HL-60/S4 treated with retinoic acid at 250 ng/mL for 4 days and 3 days (cell line): ENCODE measurements at regions not wholly inside any gene's neighbourhood (a gene's known extent, or its start where the extent isn't known, plus 50 kb on each side); places are given as distances from the start of the nearest gene placed in this dataset.

Source experiments
- in situ Hi-C: fragments of 300-500 bp; cut with MboI; formaldehyde crosslinking; loops from 2 replicates; pipeline ENCODE4 v1.7.0; 2022; ENCODE audit warnings: low sequenced_read_pairs

GRCh38 chr10:94043431-94043990, 49.8 kb downstream of the PLCE1 start:
- in situ Hi-C loops: no loop called here

GRCh38 chr10:94046098-94046497, 52.4 kb downstream of the PLCE1 start:
- in situ Hi-C loops: no loop called here

- in situ Hi-C loops: no loop called here
Measured at GRCh38 chr10:94047293-94047692, 53.6 kb downstream of the PLCE1 start.

- in situ Hi-C loops: no loop called here
Measured at GRCh38 chr10:94049911-94050310, 56.2 kb downstream of the PLCE1 start.

- in situ Hi-C loops: no loop called here
Measured at GRCh38 chr10:94052281-94052680, 58.5 kb downstream of the PLCE1 start.

- in situ Hi-C loops: no loop called here
Measured at GRCh38 chr10:94052866-94053791, 59.4 kb downstream of the PLCE1 start.

GRCh38 chr10:94059178-94059883, 65.6 kb downstream of the PLCE1 start:
- in situ Hi-C loops: no loop called here

GRCh38 chr10:94061026-94061425, 67.3 kb downstream of the PLCE1 start:
- in situ Hi-C loops: no loop called here

- in situ Hi-C loops: no loop called here
Measured at GRCh38 chr10:94062611-94063010, 68.9 kb downstream of the PLCE1 start.

- in situ Hi-C loops: no loop called here
Measured at GRCh38 chr10:94065362-94065761, 71.6 kb downstream of the PLCE1 start.

- in situ Hi-C loops: no loop called here
Measured at GRCh38 chr10:94065787-94066186, 72.1 kb downstream of the PLCE1 start.

- in situ Hi-C loops: no loop called here
Measured at GRCh38 chr10:94066411-94066810, 72.7 kb downstream of the PLCE1 start.

- in situ Hi-C loops: no loop called here
Measured at GRCh38 chr10:94069884-94070283, 76.2 kb downstream of the PLCE1 start.

GRCh38 chr10:94074462-94074861, 80.7 kb downstream of the PLCE1 start:
- in situ Hi-C loops: no loop called here

- in situ Hi-C loops: no loop called here
Measured at GRCh38 chr10:94075506-94075905, 81.8 kb downstream of the PLCE1 start.

- in situ Hi-C loops: no loop called here
Measured at GRCh38 chr10:94076325-94076841, 82.7 kb downstream of the PLCE1 start.

- in situ Hi-C loops: no loop called here
Measured at GRCh38 chr10:94077042-94077441, 83.3 kb downstream of the PLCE1 start.

GRCh38 chr10:94080108-94080507, 86.4 kb downstream of the PLCE1 start:
- in situ Hi-C loops: no loop called here

GRCh38 chr10:94083662-94084265, 90.0 kb downstream of the PLCE1 start:
- in situ Hi-C loops: no loop called here

GRCh38 chr10:94084344-94084743, 90.6 kb downstream of the PLCE1 start:
- in situ Hi-C loops: no loop called here

- in situ Hi-C loops: no loop called here
Measured at GRCh38 chr10:94085288-94085687, 91.6 kb downstream of the PLCE1 start.
